ENCODE measurements at regions not wholly inside any gene's neighbourhood (a gene's known extent, or its start where the extent isn't known, plus 50 kb on each side); places are given as distances from the start of the nearest gene placed in this dataset.

- peak in 1 of 2 donors; percentile 5 for DNase-seq (ENCODE audit: low spot score in 2 of 2)
- H3K36me3 Mint-ChIP-seq (ENCODE audit: insufficient read depth): no peaks in the 10 kb centered on the region
- H3K4me1 Mint-ChIP-seq: no peaks in the 10 kb centered on the region
- no peaks in the 10 kb centered on the region for H3K9me3 Mint-ChIP-seq
- H3K27ac Mint-ChIP-seq (ENCODE audit: low read depth): no peak overlapping the region
- H3K27me3 Mint-ChIP-seq: no peaks in the 10 kb centered on the region
- H3K4me3 Mint-ChIP-seq: no peak overlapping the region
- no peak for ATAC-seq (replicated peaks; ENCODE audit: extremely low read depth, poor library complexity, severe bottlenecking)
Measured at GRCh38 chr2:126748188-126748760, 92.3 kb downstream of the GYPC start.

GRCh38 chr2:126748929-126749518 is 93.1 kb downstream of the GYPC start:
- peaks cover 4% of the 10 kb centered on the region for H3K4me1 Mint-ChIP-seq
- H3K4me3 Mint-ChIP-seq: no peak overlapping the region
- no peaks in the 10 kb centered on the region for H3K36me3 Mint-ChIP-seq (ENCODE audit: insufficient read depth)
- ATAC-seq (replicated peaks; ENCODE audit: extremely low read depth, poor library complexity, severe bottlenecking): no peak
- peak in 1 of 2 donors; percentile 6 for DNase-seq (ENCODE audit: low spot score in 2 of 2)
- no peak overlapping the region for H3K27ac Mint-ChIP-seq (ENCODE audit: low read depth)
- H3K27me3 Mint-ChIP-seq: no peaks in the 10 kb centered on the region
- H3K9me3 Mint-ChIP-seq: no peaks in the 10 kb centered on the region

- Mint-ChIP-seq H3K36me3 (ENCODE audit: insufficient read depth) (no peaks in the 10 kb centered on the region), H3K4me3 (no peak overlapping the region), H3K4me1 (peaks cover 9% of the 10 kb centered on the region), H3K27me3 (no peaks in the 10 kb centered on the region), H3K27ac (ENCODE audit: low read depth) (no peak overlapping the region), H3K9me3 (no peaks in the 10 kb centered on the region)
- DNase-seq (ENCODE audit: low spot score in 2 of 2): peak in 1 of 2 donors; percentile 2
- no peak for ATAC-seq (replicated peaks; ENCODE audit: extremely low read depth, poor library complexity, severe bottlenecking)
Measured at GRCh38 chr2:126749537-126749936, 93.6 kb downstream of the GYPC start.

DNA sequence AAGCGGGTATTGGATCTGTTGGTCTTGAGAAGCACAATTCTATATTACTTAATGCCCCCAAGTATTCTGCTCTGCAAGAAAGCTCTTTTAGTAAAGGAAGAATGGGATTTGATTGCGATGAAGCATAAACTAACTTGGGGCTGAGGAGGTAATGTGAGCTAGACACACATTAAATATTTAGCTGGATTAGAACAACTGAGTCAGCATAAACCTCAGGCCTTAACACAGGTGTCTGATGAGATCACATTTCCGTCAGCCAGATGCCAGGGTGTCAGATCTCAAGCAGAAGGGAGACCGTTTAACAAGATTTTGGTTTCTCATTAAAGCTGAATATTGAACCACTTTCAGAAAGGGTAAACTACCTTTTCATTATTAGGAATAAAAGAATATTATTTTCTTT is 94.5 kb downstream of the GYPC start:
- no peak for ATAC-seq (replicated peaks; ENCODE audit: extremely low read depth, poor library complexity, severe bottlenecking)
- no peaks in the 10 kb centered on the region for H3K36me3 Mint-ChIP-seq (ENCODE audit: insufficient read depth)

DNA sequence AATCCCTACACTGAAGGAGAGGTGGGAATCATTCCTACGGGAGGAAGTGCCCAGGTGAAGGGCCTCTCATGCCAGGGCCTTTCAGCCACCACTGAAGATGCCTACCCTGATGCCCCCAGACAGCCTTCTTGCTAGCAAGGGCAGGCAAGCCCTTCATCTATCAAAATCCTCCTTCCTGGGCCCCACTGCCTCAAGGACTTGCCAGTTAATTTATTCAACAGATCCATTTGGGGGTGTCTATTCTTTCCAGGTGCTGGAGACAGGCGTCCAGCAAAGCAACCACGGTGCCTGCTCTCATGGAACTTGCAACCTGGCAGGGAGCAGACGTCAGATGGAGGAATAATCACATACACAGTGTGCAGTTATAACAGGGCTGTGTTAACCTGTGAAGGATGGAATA is 95.5 kb downstream of the GYPC start:
- H3K4me3 Mint-ChIP-seq: no peak overlapping the region
- ATAC-seq (replicated peaks; ENCODE audit: extremely low read depth, poor library complexity, severe bottlenecking): no peak
- no peaks in the 10 kb centered on the region for H3K27me3 Mint-ChIP-seq

More for the DNA sequence above, 94.5 kb downstream of the GYPC start:
- Mint-ChIP-seq H3K4me1 (peaks cover 12% of the 10 kb centered on the region), H3K27ac (ENCODE audit: low read depth) (no peak overlapping the region), H3K27me3 (no peaks in the 10 kb centered on the region), H3K4me3 (no peak overlapping the region), H3K9me3 (no peaks in the 10 kb centered on the region)
- DNase-seq (ENCODE audit: low spot score in 2 of 2): no peak

GRCh38 chr2:126752876-126753275 is 96.9 kb downstream of the GYPC start:
- ATAC-seq (replicated peaks; ENCODE audit: extremely low read depth, poor library complexity, severe bottlenecking): no peak
- Mint-ChIP-seq H3K27me3 (no peaks in the 10 kb centered on the region), H3K36me3 (ENCODE audit: insufficient read depth) (no peaks in the 10 kb centered on the region), H3K4me1 (peaks cover 19% of the 10 kb centered on the region), H3K4me3 (no peak overlapping the region), H3K27ac (ENCODE audit: low read depth) (peak overlapping the region; percentile 24), H3K9me3 (no peaks in the 10 kb centered on the region)
- DNase-seq (ENCODE audit: low spot score in 2 of 2): no peak

More for the DNA sequence above, 95.5 kb downstream of the GYPC start:
- no peaks in the 10 kb centered on the region for H3K36me3 Mint-ChIP-seq (ENCODE audit: insufficient read depth)
- peak overlapping the region; percentile 14 for H3K27ac Mint-ChIP-seq (ENCODE audit: low read depth)
- H3K4me1 Mint-ChIP-seq: peaks cover 19% of the 10 kb centered on the region
- no peak for DNase-seq (ENCODE audit: low spot score in 2 of 2)
- H3K9me3 Mint-ChIP-seq: no peaks in the 10 kb centered on the region

DNA sequence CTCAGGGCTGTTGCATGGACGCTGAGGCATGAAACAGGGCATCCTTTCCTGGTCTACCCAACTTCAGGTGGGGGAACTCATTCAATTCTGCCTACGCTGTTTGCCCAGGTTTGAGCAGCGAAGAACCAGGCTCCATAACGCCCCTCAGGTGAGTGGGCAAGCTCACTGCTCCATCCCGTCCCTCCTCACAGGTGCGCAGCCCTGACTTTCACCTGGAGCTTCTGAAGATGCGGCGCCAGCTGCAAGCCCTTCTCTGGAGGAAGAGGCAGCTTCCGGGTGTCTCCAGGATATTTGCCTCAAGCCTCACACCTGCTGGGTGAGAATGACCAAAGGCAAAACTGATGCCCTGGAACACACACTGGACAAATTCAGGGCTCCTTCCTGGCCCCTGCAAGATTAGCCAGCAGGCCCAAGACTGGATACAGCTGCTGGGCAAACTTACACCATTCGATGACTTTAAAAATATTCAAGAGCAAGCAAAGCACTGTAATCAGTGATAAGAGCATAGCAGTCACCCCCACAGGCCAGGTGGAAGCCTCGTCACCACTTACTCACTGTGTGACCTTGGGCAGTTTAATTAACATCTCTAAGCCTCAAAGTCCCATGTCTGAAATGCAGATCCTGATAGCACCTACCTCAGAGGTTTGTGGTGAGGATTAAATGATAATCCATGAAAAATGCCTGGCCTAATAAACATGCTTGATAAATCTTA is 97.7 kb downstream of the GYPC start:
- no peak for DNase-seq (ENCODE audit: low spot score in 2 of 2)
- H3K4me1 Mint-ChIP-seq: peaks cover 19% of the 10 kb centered on the region
- peak overlapping the region; percentile 74 for H3K27ac Mint-ChIP-seq (ENCODE audit: low read depth)
- H3K27me3 Mint-ChIP-seq: no peaks in the 10 kb centered on the region
- no peaks in the 10 kb centered on the region for H3K36me3 Mint-ChIP-seq (ENCODE audit: insufficient read depth)
- H3K4me3 Mint-ChIP-seq: no peak overlapping the region
- ATAC-seq (replicated peaks; ENCODE audit: extremely low read depth, poor library complexity, severe bottlenecking): no peak
- H3K9me3 Mint-ChIP-seq: no peaks in the 10 kb centered on the region

DNA sequence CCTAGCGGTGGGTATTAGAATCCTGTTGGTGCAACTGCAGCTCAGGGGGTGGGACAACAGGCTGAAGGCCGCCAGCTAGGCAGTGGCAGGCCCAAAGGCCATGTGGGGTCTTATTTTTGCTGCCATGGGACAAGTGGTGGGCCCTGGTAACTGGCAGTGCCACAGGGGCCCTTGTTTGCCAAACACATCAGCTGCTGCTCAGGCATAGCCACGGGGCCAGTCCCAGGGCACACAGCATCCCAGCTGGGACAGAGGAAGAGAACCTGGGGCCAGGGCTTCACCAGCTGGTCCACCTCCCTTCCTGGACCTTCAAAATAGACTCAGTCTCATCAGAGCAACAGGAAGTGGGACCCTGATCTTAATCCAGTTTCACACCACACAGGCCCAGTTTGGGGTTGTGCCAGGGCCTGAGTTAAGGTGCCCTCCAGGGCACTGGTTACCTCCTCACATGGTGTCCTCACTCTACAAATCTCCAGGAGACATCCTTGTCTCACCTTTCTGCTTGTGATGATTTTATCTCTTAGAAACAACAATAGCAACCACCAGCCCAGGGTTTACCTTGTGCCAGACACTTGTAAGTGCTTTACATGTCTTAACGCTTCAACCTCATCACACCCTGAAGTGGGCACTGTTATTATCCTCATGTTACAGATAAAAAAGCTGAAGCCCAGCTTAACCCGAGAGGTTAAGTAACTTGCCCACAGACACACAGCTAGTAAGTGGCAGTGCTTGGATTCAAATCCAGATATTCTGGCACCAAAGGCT is 98.5 kb downstream of the GYPC start:
- Mint-ChIP-seq H3K36me3 (ENCODE audit: insufficient read depth) (no peaks in the 10 kb centered on the region), H3K4me1 (peaks cover 19% of the 10 kb centered on the region), H3K4me3 (no peak overlapping the region), H3K27me3 (no peaks in the 10 kb centered on the region), H3K27ac (ENCODE audit: low read depth) (peak overlapping the region; percentile 74), H3K9me3 (no peaks in the 10 kb centered on the region)
- DNase-seq (ENCODE audit: low spot score in 2 of 2): no peak
- ATAC-seq (replicated peaks; ENCODE audit: extremely low read depth, poor library complexity, severe bottlenecking): peak; percentile 49

GRCh38 chr2:126756125-126756524 is 100.2 kb downstream of the GYPC start:
- no peak for DNase-seq (ENCODE audit: low spot score in 2 of 2)
- Mint-ChIP-seq H3K4me1 (peaks cover 19% of the 10 kb centered on the region), H3K27me3 (no peaks in the 10 kb centered on the region), H3K36me3 (ENCODE audit: insufficient read depth) (no peaks in the 10 kb centered on the region), H3K27ac (ENCODE audit: low read depth) (no peak overlapping the region), H3K9me3 (no peaks in the 10 kb centered on the region), H3K4me3 (no peak overlapping the region)
- ATAC-seq (replicated peaks; ENCODE audit: extremely low read depth, poor library complexity, severe bottlenecking): no peak

- ATAC-seq (replicated peaks; ENCODE audit: extremely low read depth, poor library complexity, severe bottlenecking) (no peak), DNase-seq (ENCODE audit: low spot score in 2 of 2) (no peak)
- Mint-ChIP-seq H3K36me3 (ENCODE audit: insufficient read depth) (no peaks in the 10 kb centered on the region), H3K27me3 (peaks cover 4% of the 10 kb centered on the region), H3K9me3 (no peaks in the 10 kb centered on the region), H3K4me1 (peaks cover 17% of the 10 kb centered on the region), H3K27ac (ENCODE audit: low read depth) (peak overlapping the region; percentile 88), H3K4me3 (peak overlapping the region; percentile 50)
Measured at GRCh38 chr2:126761256-126761980, 105.5 kb downstream of the GYPC start.

DNA sequence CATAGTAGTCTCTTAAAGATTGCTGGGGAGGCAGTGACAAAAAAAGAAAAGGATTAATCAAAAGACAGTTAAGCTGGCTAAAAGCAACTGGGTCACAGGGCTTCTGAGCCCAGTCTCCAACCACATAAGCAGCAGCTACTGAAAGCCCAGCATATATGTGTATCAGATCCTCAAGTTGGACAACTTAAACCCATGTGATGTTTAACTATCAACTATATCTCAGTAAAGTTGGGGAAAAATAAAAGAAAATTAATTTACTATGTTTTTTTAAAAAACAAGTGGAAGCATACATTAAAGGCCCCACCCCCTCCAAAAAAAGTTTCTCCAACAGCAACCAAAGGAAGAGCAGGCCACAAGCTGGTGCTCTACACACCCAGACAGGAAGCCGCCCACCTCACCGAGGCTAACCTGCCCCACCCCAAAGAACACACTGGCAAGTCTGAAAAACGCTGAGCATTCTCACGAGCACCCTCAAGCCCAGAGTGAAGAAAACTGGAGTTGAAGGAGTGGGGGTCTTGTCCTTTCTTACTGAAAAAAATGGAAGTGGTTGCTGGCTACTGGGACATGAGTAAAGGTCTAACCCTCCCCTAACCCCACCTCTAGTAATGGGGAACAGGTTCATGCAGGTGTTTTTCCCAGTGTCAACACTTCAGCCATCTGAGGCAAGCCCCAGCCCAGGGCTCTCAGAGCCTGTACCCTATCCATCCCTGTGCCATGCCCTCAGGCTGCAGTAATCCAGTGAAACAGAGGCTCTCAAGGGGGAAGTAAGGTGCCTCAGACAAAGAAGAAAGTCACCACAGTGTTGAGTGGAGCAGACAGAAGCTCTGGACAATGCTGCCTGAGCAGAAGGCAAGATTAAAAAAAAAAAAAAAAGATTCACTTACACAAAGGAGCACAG is 106.3 kb downstream of the GYPC start:
- Mint-ChIP-seq H3K9me3 (no peaks in the 10 kb centered on the region), H3K27me3 (peaks cover 12% of the 10 kb centered on the region), H3K4me1 (peaks cover 17% of the 10 kb centered on the region), H3K4me3 (peak overlapping the region; percentile 50), H3K27ac (ENCODE audit: low read depth) (peak overlapping the region; percentile 88), H3K36me3 (ENCODE audit: insufficient read depth) (no peaks in the 10 kb centered on the region)
- DNase-seq (ENCODE audit: low spot score in 2 of 2) (peak in 1 of 2 donors; percentile 26), ATAC-seq (replicated peaks; ENCODE audit: extremely low read depth, poor library complexity, severe bottlenecking) (peak; percentile 83)
